ENCODE measurements at regions not wholly inside any gene's neighbourhood (a gene's known extent, or its start where the extent isn't known, plus 50 kb on each side); places are given as distances from the start of the nearest gene placed in this dataset.

- Mint-ChIP-seq H3K27ac (ENCODE audit: unreplicated experiment) (no peak overlapping the region), H3K36me3 (ENCODE audit: low read depth) (no peaks in the 10 kb centered on the region), H3K4me3 (ENCODE audit: unreplicated experiment) (no peak overlapping the region), H3K4me1 (ENCODE audit: low read depth) (peaks cover 46% of the 10 kb centered on the region), H3K9me3 (ENCODE audit: low read depth) (no peaks in the 10 kb centered on the region), H3K27me3 (ENCODE audit: low read depth) (no peaks in the 10 kb centered on the region)
- no peak for DNase-seq (ENCODE audit: low spot score)
- TF ChIP-seq CTCF (IDR thresholded peaks at IDR 0.05) = no peak
These were observed 139.4 kb upstream of the TSC22D2 start for GRCh38 chr3:150268426-150269391.

GRCh38 chr3:150267288-150267687 lies 140.8 kb upstream of the TSC22D2 start:
- no peak for TF ChIP-seq CTCF (IDR thresholded peaks at IDR 0.05)
- H3K4me3 Mint-ChIP-seq (ENCODE audit: unreplicated experiment) = no peak overlapping the region
- H3K36me3 Mint-ChIP-seq (ENCODE audit: low read depth) = no peaks in the 10 kb centered on the region
- peaks cover 32% of the 10 kb centered on the region for H3K4me1 Mint-ChIP-seq (ENCODE audit: low read depth)
- H3K27ac Mint-ChIP-seq (ENCODE audit: unreplicated experiment) = no peak overlapping the region
- DNase-seq (ENCODE audit: low spot score) = no peak
- no peaks in the 10 kb centered on the region for H3K27me3 Mint-ChIP-seq (ENCODE audit: low read depth)
- H3K9me3 Mint-ChIP-seq (ENCODE audit: low read depth) = no peaks in the 10 kb centered on the region

GRCh38 chr3:150265305-150265704 lies 142.8 kb upstream of the TSC22D2 start:
- Mint-ChIP-seq H3K4me3 (ENCODE audit: unreplicated experiment) (no peak overlapping the region), H3K4me1 (ENCODE audit: low read depth) (peaks cover 20% of the 10 kb centered on the region), H3K36me3 (ENCODE audit: low read depth) (no peaks in the 10 kb centered on the region), H3K9me3 (ENCODE audit: low read depth) (no peaks in the 10 kb centered on the region), H3K27ac (ENCODE audit: unreplicated experiment) (peak overlapping the region; percentile 4), H3K27me3 (ENCODE audit: low read depth) (no peaks in the 10 kb centered on the region)
- no peak for TF ChIP-seq CTCF (IDR thresholded peaks at IDR 0.05)
- no peak for DNase-seq (ENCODE audit: low spot score)

- H3K4me1 Mint-ChIP-seq (ENCODE audit: low read depth) = peaks cover 23% of the 10 kb centered on the region
These were observed 143.4 kb upstream of the TSC22D2 start for GRCh38 chr3:150264561-150265279.

More at GRCh38 chr3:150264561-150265279, 143.4 kb upstream of the TSC22D2 start:
- Mint-ChIP-seq H3K9me3 (ENCODE audit: low read depth) (no peaks in the 10 kb centered on the region), H3K4me3 (ENCODE audit: unreplicated experiment) (no peak overlapping the region), H3K36me3 (ENCODE audit: low read depth) (no peaks in the 10 kb centered on the region), H3K27me3 (ENCODE audit: low read depth) (no peaks in the 10 kb centered on the region), H3K27ac (ENCODE audit: unreplicated experiment) (no peak overlapping the region)
- TF ChIP-seq CTCF (IDR thresholded peaks at IDR 0.05) = no peak
- no peak for DNase-seq (ENCODE audit: low spot score)

Data from chondrocyte (in vitro differentiated cells).